B cell (primary cell): ENCODE measurements at regions not wholly inside any gene's neighbourhood (a gene's known extent, or its start where the extent isn't known, plus 50 kb on each side); places are given as distances from the start of the nearest gene placed in this dataset.

ENCODE experiments used
- ATAC-seq: fragments of 200-7000 bp; cut with Tn5 transposase; one replicate; pipeline ENCODE4 v1.10.0; 2021; ENCODE audit warnings: low read depth, mild to moderate bottlenecking, moderate number of reproducible peaks, moderate library complexity
- CTCF ChIA-PET: fragments of 350-600 bp; sonication (Branson Sonifier 250); formaldehyde crosslinking; loops from one replicate; lab custom pipeline; 2021; ENCODE audit warnings: antibody characterized with exemption, inconsistent platforms; lab: Charles Lee
- POLR2A ChIA-PET: fragments of 350-600 bp; sonication (Branson Sonifier 250); formaldehyde crosslinking; loops from one replicate; lab custom pipeline; 2021; ENCODE audit warnings: antibody characterized with exemption; lab: Charles Lee
- DNase-seq: peaks from one replicate; pipeline ENCODE4 v3.0.0; 2013
- H2AFZ ChIP-seq: 2 replicates; pipeline ENCODE4 v1.6.1; 2012; ENCODE audit warnings: mild to moderate bottlenecking, low read depth, low read length; ENCODE audit not compliant: insufficient read depth, poor library complexity, severe bottlenecking
- H3K27ac ChIP-seq, 2 donors: 1 replicate in 1 of 2; 2 replicates in 1 of 2; pipeline ENCODE4 v1.5.1; 2012 to 2013; ENCODE audit warnings: low read length in 2 of 2, mild to moderate bottlenecking in 2 of 2, moderate library complexity in 1 of 2
- H3K27me3 ChIP-seq, 4 experiments: fragments of 200-600 bp in 1 of 4; sonication (generic) in 1 of 4; replicated peaks in 1 of 4; 1 replicate in 2 of 4; 2 replicates in 2 of 4; pipeline versions ENCODE4 v1.6.1 to v1.7.0; 2013 to 2016; ENCODE audit warnings: low read length in 3 of 4, mild to moderate bottlenecking in 2 of 4, mixed read lengths in 1 of 4, moderate library complexity in 1 of 4; ENCODE audit not compliant: insufficient read depth in 4 of 4, control insufficient read depth in 3 of 4; ENCODE audit errors: control extremely low read depth in 1 of 4
- H3K36me3 ChIP-seq, 2 experiments: replicated peaks in 1 of 2; 1 replicate in 1 of 2; 2 replicates in 1 of 2; pipeline versions ENCODE4 v1.6.1 to v1.7.1; 2013; ENCODE audit warnings: low read length in 1 of 2; ENCODE audit not compliant: insufficient read depth in 2 of 2, control insufficient read depth in 1 of 2; ENCODE audit errors: control extremely low read depth in 1 of 2, extremely low read depth in 1 of 2
- H3K4me1 ChIP-seq, 2 donors: fragments of 200-600 bp in 1 of 2; sonication (generic) in 1 of 2; 1 replicate in 1 of 2; 2 replicates in 1 of 2; pipeline versions ENCODE4 v1.5.1 to v1.6.1; 2013 to 2017; ENCODE audit warnings: low read length in 2 of 2; ENCODE audit not compliant: control insufficient read depth in 2 of 2, insufficient read depth in 2 of 2
- H3K4me2 ChIP-seq: replicated peaks from 2 replicates; pipeline ENCODE3; 2012; ENCODE audit warnings: mild to moderate bottlenecking, low read depth, low read length; ENCODE audit not compliant: poor library complexity, severe bottlenecking
- H3K4me3 ChIP-seq, 5 experiments: fragments of 200-600 bp in 1 of 5; sonication (generic) in 1 of 5; 1 replicate in 3 of 5; 2 replicates in 2 of 5; pipeline versions ENCODE4 v1.5.1 to v1.7.0; 2011 to 2016; ENCODE audit warnings: low read length in 4 of 5, mild to moderate bottlenecking in 4 of 5, low read depth in 2 of 5, control low read depth in 1 of 5, moderate library complexity in 1 of 5; ENCODE audit not compliant: insufficient read depth in 1 of 5; ENCODE audit errors: control extremely low read depth in 1 of 5, extremely low read depth in 1 of 5
- H3K79me2 ChIP-seq: fragments of 200-600 bp; sonication (generic); one replicate; pipeline ENCODE4 v1.6.0; 2016; ENCODE audit warnings: low read length; ENCODE audit not compliant: control insufficient read depth, insufficient read depth
- H3K9ac ChIP-seq: fragments of 200-600 bp; sonication (generic); 2 replicates; pipeline ENCODE4 v1.6.1; 2017; ENCODE audit warnings: mild to moderate bottlenecking, low read length, moderate library complexity
- H3K9me3 ChIP-seq, 3 donors: one replicate each; pipeline versions ENCODE4 v1.6.1 to v1.7.1; 2013; ENCODE audit warnings: low read length in 2 of 3; ENCODE audit not compliant: control insufficient read depth in 2 of 3, insufficient read depth in 1 of 3; ENCODE audit errors: control extremely low read depth in 1 of 3
- H4K20me1 ChIP-seq: 2 replicates; pipeline ENCODE4 v1.6.0; 2012; ENCODE audit warnings: mild to moderate bottlenecking, low read length; ENCODE audit not compliant: insufficient read depth, control insufficient read depth, poor library complexity, severe bottlenecking
- H3K27ac Mint-ChIP-seq: one replicate; pipeline ENCODE4 v1.8.0; 2021; ENCODE audit warnings: mixed read lengths
- H3K27me3 Mint-ChIP-seq: one replicate; pipeline ENCODE4 v1.8.0; 2021; ENCODE audit warnings: mixed read lengths
- H3K4me1 Mint-ChIP-seq: one replicate; pipeline ENCODE4 v1.8.0; 2021; ENCODE audit warnings: mixed read lengths
- H3K4me3 Mint-ChIP-seq: one replicate; pipeline ENCODE4 v1.8.0; 2021; ENCODE audit warnings: mixed read lengths
- H3K9me3 Mint-ChIP-seq: one replicate; pipeline ENCODE4 v1.8.0; 2022; ENCODE audit warnings: mixed read lengths; ENCODE audit not compliant: insufficient read depth
- CTCF ChIP-seq: fragments of 200-600 bp; IDR thresholded peaks from one replicate; pipeline ENCODE4 v1.8.0; 2022; ENCODE audit warnings: antibody characterized with exemption, mild to moderate bottlenecking
- EZH2 ChIP-seq: IDR thresholded peaks from 2 replicates; pipeline ENCODE4 v1.6.1; 2012; ENCODE audit warnings: borderline replicate concordance, low read depth, mild to moderate bottlenecking, moderate library complexity, low read length; ENCODE audit not compliant: insufficient read depth, poor library complexity, severe bottlenecking
- WGBS: methylation state at CpG from one replicate; pipeline ENCODE4 v1.1.5; 2013; ENCODE audit warnings: missing lambda C conversion rate; ENCODE audit not compliant: insufficient coverage; 5-methylcytosine and 5-hydroxymethylcytosine counted together
- intact Hi-C: fragments of 100-400 bp; cut with micrococcal nuclease; formaldehyde crosslinking; loops from one replicate; pipeline ENCODE4 v1.10.0; 2022

- 87% methylated on average over 4 of the region's 4 CpGs for WGBS
- intact Hi-C loops: no loop called here
- DNase-seq: no peak
These were observed 741.2 kb downstream of the NR2F2 start for GRCh38 chr15:97071668-97072067.

GRCh38 chr15:97072545-97072944, 742.0 kb downstream of the NR2F2 start:
- TF ChIP-seq CTCF (no peak), EZH2 (no peak)
- H3K9ac ChIP-seq: no peak overlapping the region
- ChIA-PET CTCF (no interaction called here), POLR2A (no interaction called here)
- Mint-ChIP-seq H3K27me3 (no peaks in the 10 kb centered on the region), H3K4me3 (no peak overlapping the region), H3K9me3 (peaks cover 12% of the 10 kb centered on the region), H3K27ac (no peak overlapping the region), H3K4me1 (no peaks in the 10 kb centered on the region)
- DNase-seq: no peak
- no peak overlapping the region for H3K27ac ChIP-seq
- intact Hi-C loops: no loop called here
- no peaks in the 10 kb centered on the region for H3K36me3 ChIP-seq
- no peaks in the 10 kb centered on the region for H3K27me3 ChIP-seq
- WGBS: 41% methylated on average over 6 of the region's 9 CpGs
- no peak overlapping the region for H3K4me2 ChIP-seq
- H3K4me3 ChIP-seq: no peak overlapping the region
- H3K9me3 ChIP-seq: peaks cover 0 to 1% (median 0%) of the 10 kb centered on the region in 3 donors
- no peak overlapping the region for H2AFZ ChIP-seq
- no peaks in the 10 kb centered on the region for H3K79me2 ChIP-seq
- H4K20me1 ChIP-seq: no peaks in the 10 kb centered on the region
- ATAC-seq: no peak
- H3K4me1 ChIP-seq: no peaks in the 10 kb centered on the region

More at GRCh38 chr15:97071668-97072067, 741.2 kb downstream of the NR2F2 start:
- H3K4me3 ChIP-seq: no peak overlapping the region
- POLR2A ChIA-PET: no interaction called here
- H3K27ac ChIP-seq: no peak overlapping the region
- no peaks in the 10 kb centered on the region for H3K27me3 Mint-ChIP-seq
- no peaks in the 10 kb centered on the region for H3K79me2 ChIP-seq
- no peaks in the 10 kb centered on the region for H3K36me3 ChIP-seq
- no peaks in the 10 kb centered on the region for H3K4me1 Mint-ChIP-seq
- H3K4me3 Mint-ChIP-seq: no peak overlapping the region
- H3K4me2 ChIP-seq: no peak overlapping the region
- no peak overlapping the region for H2AFZ ChIP-seq
- peaks cover 12% of the 10 kb centered on the region for H3K9me3 Mint-ChIP-seq
- peaks cover 0 to 1% (median 0%) of the 10 kb centered on the region in 3 donors for H3K9me3 ChIP-seq
- H3K27ac Mint-ChIP-seq: no peak overlapping the region
- CTCF ChIA-PET: no interaction called here
- no peaks in the 10 kb centered on the region for H3K4me1 ChIP-seq
- no peaks in the 10 kb centered on the region for H4K20me1 ChIP-seq
- no peak for ATAC-seq
- no peaks in the 10 kb centered on the region for H3K27me3 ChIP-seq
- no peak overlapping the region for H3K9ac ChIP-seq
- no peak for TF ChIP-seq EZH2
- no peak for TF ChIP-seq CTCF
